GM18519 (cell line): ENCODE measurements at regions not wholly inside any gene's neighbourhood (a gene's known extent, or its start where the extent isn't known, plus 50 kb on each side); places are given as distances from the start of the nearest gene placed in this dataset.

ENCODE experiments used
- ATAC-seq: cut with Tn5 transposase; IDR thresholded peaks from one replicate; pipeline ENCODE4 v1.9.1; 2021; ENCODE audit warnings: mild to moderate bottlenecking, moderate library complexity; ENCODE audit not compliant: unreplicated experiment, low FRiP score

- no peak for ATAC-seq
These were observed 214.4 kb upstream of the CELF2 start for GRCh38 chr10:10803278-10803677.

- no peak for ATAC-seq
These were observed 213.6 kb upstream of the CELF2 start for GRCh38 chr10:10804061-10804460.

- no peak for ATAC-seq
These were observed 212.5 kb upstream of the CELF2 start for GRCh38 chr10:10804998-10805740.

- ATAC-seq: no peak
These were observed 210.6 kb upstream of the CELF2 start for GRCh38 chr10:10807106-10807505.

GRCh38 chr10:10811562-10811961 lies 206.1 kb upstream of the CELF2 start:
- ATAC-seq: no peak

GRCh38 chr10:10813656-10814055 lies 204.0 kb upstream of the CELF2 start:
- no peak for ATAC-seq

- ATAC-seq: no peak
These were observed 203.6 kb upstream of the CELF2 start for GRCh38 chr10:10814069-10814468.

GRCh38 chr10:10816447-10816846 lies 201.2 kb upstream of the CELF2 start:
- ATAC-seq: no peak

GRCh38 chr10:10817609-10818008 lies 200.1 kb upstream of the CELF2 start:
- no peak for ATAC-seq

GRCh38 chr10:10818082-10818481 lies 199.6 kb upstream of the CELF2 start:
- no peak for ATAC-seq

GRCh38 chr10:10819206-10819856 lies 198.3 kb upstream of the CELF2 start:
- no peak for ATAC-seq

GRCh38 chr10:10821926-10822325 lies 195.7 kb upstream of the CELF2 start:
- ATAC-seq: no peak

- ATAC-seq: no peak
These were observed 193.0 kb upstream of the CELF2 start for GRCh38 chr10:10824591-10825148.

GRCh38 chr10:10826125-10826524 lies 191.5 kb upstream of the CELF2 start:
- no peak for ATAC-seq

GRCh38 chr10:10828623-10829022 lies 189.0 kb upstream of the CELF2 start:
- no peak for ATAC-seq

- no peak for ATAC-seq
These were observed 188.1 kb upstream of the CELF2 start for GRCh38 chr10:10829576-10829975.

- ATAC-seq: no peak
These were observed 187.2 kb upstream of the CELF2 start for GRCh38 chr10:10830293-10830986.

GRCh38 chr10:10831085-10831484 lies 186.6 kb upstream of the CELF2 start:
- no peak for ATAC-seq

- no peak for ATAC-seq
These were observed 183.7 kb upstream of the CELF2 start for GRCh38 chr10:10833955-10834354.

- no peak for ATAC-seq
These were observed 173.4 kb upstream of the CELF2 start for GRCh38 chr10:10844251-10844650.

- ATAC-seq: no peak
These were observed 172.5 kb upstream of the CELF2 start for GRCh38 chr10:10845185-10845584.
